BLaER1 treated with 17β-estradiol and CSF1 and Interleukin-3, amounts not matched to agents 10 nM and 100 nM (cell line): ENCODE measurements at regions not wholly inside any gene's neighbourhood (a gene's known extent, or its start where the extent isn't known, plus 50 kb on each side); places are given as distances from the start of the nearest gene placed in this dataset.

Source experiments
- H3K27ac ChIP-seq, 11 experiments: shearing (Covaris generic); formaldehyde crosslinking; 2 replicates each; pipeline ENCODE4 v1.8.1; 2022
- H3K27me3 ChIP-seq, 11 experiments: shearing (Covaris generic); formaldehyde crosslinking; 2 replicates each; pipeline ENCODE4 v1.8.1; 2022
- H3K36me3 ChIP-seq, 11 experiments: shearing (Covaris generic); formaldehyde crosslinking; 2 replicates each; pipeline ENCODE4 v1.8.1; 2022
- H3K4me1 ChIP-seq, 10 experiments: shearing (Covaris generic); formaldehyde crosslinking; 2 replicates each; pipeline ENCODE4 v1.8.1; 2022
- H3K4me2 ChIP-seq, 11 experiments: shearing (Covaris generic); formaldehyde crosslinking; 2 replicates each; pipeline ENCODE4 v1.8.1; 2022
- H3K4me3 ChIP-seq, 10 experiments: shearing (Covaris generic); formaldehyde crosslinking; 2 replicates each; pipeline ENCODE4 v1.8.1; 2022
- H3K9ac ChIP-seq, 11 experiments: shearing (Covaris generic); formaldehyde crosslinking; 2 replicates each; pipeline ENCODE4 v1.8.1; 2022
- H3K9me3 ChIP-seq, 11 experiments: shearing (Covaris generic); formaldehyde crosslinking; replicated peaks in 1 of 11; 2 replicates each; pipeline ENCODE4 v1.8.1; 2022
- H4K20me1 ChIP-seq, 11 experiments: shearing (Covaris generic); formaldehyde crosslinking; 2 replicates each; pipeline ENCODE4 v1.8.1; 2022
- Cebpa-rat ChIP-seq, 11 experiments: shearing (Covaris generic); IDR thresholded peaks; 2 replicates each; pipeline ENCODE4 v1.8.1; 2022

DNA sequence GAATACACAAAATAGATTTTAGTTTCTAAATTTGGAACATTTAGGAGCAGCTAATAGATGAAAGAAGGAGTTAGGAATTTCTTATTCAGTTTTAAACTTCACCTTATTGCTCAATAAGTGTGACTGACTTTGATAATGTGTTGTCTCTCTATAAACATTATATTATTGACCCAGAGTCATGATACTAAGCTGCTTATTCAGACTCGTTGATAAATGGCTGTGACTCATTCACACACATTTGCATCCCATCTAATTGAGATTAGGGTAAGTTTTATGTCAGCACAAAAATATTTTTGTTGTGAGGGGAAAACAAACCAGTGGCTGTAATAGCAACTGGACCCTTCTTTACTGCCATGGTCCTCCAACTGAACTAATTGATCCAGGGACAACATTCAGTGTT is 137.6 kb downstream of the GOLIM4 start:
- Histone ChIP-seq H3K9me3 (no peaks in the 10 kb centered on the region), H4K20me1 (no peaks in the 10 kb centered on the region), H3K4me3 (no peak overlapping the region), H3K27ac (no peak overlapping the region), H3K27me3 (no peaks in the 10 kb centered on the region), H3K36me3 (no peaks in the 10 kb centered on the region), H3K4me1 (no peaks in the 10 kb centered on the region), H3K9ac (no peak overlapping the region), H3K4me2 (no peak overlapping the region)
- TF ChIP-seq Cebpa-rat (IDR thresholded peaks at IDR 0.05), result no peak

DNA sequence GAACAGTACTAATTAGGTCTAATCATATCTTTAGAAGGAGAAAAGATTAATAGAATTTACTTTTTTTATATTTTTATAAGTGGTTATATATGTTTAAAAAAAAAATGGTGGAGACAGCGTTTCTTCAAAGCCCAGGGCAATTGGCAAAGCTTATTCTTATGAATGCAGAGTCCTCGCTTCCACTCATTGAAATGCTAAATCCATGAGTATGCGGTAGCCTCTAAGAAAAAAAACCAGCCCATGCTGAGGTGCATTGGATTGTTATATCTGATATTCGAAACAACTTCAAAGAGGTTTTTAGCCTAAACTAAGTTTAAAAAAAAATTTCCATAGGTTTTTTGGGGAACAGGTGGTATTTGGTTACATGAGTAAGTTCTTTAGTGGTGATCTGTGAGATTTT is 142.8 kb downstream of the GOLIM4 start:
- Histone ChIP-seq H3K27ac (no peak overlapping the region), H3K36me3 (no peaks in the 10 kb centered on the region), H3K4me1 (no peaks in the 10 kb centered on the region), H3K4me3 (no peak overlapping the region), H3K9ac (no peak overlapping the region), H3K27me3 (peaks cover 0 to 15% (median 0%) of the 10 kb centered on the region in 11 experiments; a peak in 2 of 22 replicates), H3K9me3 (peaks cover 0 to 10% (median 0%) of the 10 kb centered on the region in 11 experiments; a peak in 5 of 22 replicates), H4K20me1 (no peaks in the 10 kb centered on the region), H3K4me2 (no peak overlapping the region)
- TF ChIP-seq Cebpa-rat (IDR thresholded peaks at IDR 0.05), result no peak

- no peak; a peak in 1 of 22 replicates for TF ChIP-seq Cebpa-rat (IDR thresholded peaks at IDR 0.05)
- H3K27me3 ChIP-seq, result peaks cover 0 to 34% (median 0%) of the 10 kb centered on the region in 11 experiments; a peak in 2 of 22 replicates
- H3K4me2 ChIP-seq, result no peak overlapping the region
- H3K9me3 ChIP-seq, result peaks cover 0 to 17% (median 0%) of the 10 kb centered on the region in 11 experiments; a peak in 5 of 22 replicates
- H3K4me1 ChIP-seq, result no peaks in the 10 kb centered on the region
- no peak overlapping the region for H3K9ac ChIP-seq
- H3K4me3 ChIP-seq, result no peak overlapping the region
- no peaks in the 10 kb centered on the region for H4K20me1 ChIP-seq
- H3K36me3 ChIP-seq, result no peaks in the 10 kb centered on the region
- H3K27ac ChIP-seq, result no peak overlapping the region
These were observed 145.5 kb downstream of the GOLIM4 start for GRCh38 chr3:167950212-167950611.

DNA sequence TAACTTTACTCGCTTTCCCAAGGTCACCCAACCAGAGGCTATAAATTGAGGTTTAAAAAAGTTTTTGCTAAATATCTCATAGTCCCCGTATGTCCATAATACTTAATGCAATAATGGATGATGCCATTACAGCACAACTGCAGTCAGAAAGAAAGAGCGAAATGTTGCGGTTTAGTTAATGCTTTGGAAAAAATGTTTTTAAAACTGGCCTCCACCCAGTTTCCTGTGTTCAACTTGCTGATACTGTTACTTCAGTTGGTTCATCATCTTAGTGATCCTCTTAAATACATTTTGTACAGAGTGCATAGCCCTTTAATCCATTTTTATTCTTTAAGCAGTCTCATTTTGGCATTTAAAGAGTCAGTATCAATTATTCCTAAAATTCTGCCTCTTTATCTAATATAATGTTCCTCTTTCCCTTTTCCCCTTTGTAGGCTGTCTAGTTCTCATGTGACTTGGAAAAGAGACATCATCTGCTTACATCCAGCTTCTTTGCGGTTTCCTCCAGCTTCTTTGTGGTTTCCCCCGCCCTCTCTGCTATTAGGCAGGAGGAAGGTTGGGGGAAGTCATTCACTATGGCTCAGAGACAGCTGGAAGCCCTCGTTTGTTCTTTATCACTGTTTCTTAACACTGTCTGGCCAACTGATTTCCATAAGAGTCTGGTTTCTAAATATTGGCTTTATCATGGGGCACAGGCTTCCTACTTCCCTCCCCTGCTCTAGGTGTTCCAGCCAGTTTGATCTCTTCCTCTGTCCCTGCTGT is 154.3 kb downstream of the GOLIM4 start:
- peak overlapping the region in 9 of 11 experiments; percentile 36 to 70 (median 55); a peak in 18 of 22 replicates for H3K27ac ChIP-seq
- H3K9me3 ChIP-seq, result peaks cover 0 to 6% (median 0%) of the 10 kb centered on the region in 11 experiments; a peak in 3 of 22 replicates
- H3K27me3 ChIP-seq, result peaks cover 0 to 68% (median 0%) of the 10 kb centered on the region in 11 experiments; a peak in 7 of 22 replicates
- no peak; a peak in 2 of 22 replicates for TF ChIP-seq Cebpa-rat (IDR thresholded peaks at IDR 0.05)
- no peak overlapping the region for H3K4me3 ChIP-seq
- H3K9ac ChIP-seq, result peak overlapping the region in 2 of 11 experiments; percentile 0 to 1; a peak in 5 of 22 replicates
- H3K4me2 ChIP-seq, result peak overlapping the region; percentile 39 to 88 (median 63)
- H4K20me1 ChIP-seq, result peaks cover 0 to 8% (median 0%) of the 10 kb centered on the region in 11 experiments; a peak in 2 of 22 replicates
- H3K4me1 ChIP-seq, result peaks cover 20 to 49% (median 25%) of the 10 kb centered on the region in 10 experiments
- H3K36me3 ChIP-seq, result no peaks in the 10 kb centered on the region

DNA sequence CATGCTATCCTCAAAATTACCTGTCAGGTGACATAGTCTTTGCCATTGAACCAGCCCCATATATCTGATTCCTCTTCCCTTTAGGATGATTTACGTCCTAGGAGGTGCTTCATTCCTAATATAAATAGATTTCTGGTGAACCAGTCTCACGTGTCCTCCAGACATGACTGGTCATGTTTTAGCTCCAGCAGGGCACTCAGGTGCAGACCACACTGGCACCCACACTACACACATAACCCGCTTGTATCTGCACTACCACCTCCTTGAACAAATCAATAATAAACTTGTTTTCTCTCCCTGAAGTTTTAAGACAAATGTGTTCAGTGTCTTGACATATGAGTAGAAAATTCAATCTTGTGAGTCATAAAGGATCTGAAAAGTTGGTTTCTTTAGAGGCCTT is 155.5 kb downstream of the GOLIM4 start:
- H3K36me3 ChIP-seq, result no peaks in the 10 kb centered on the region
- peaks cover 0 to 6% (median 0%) of the 10 kb centered on the region in 11 experiments; a peak in 3 of 22 replicates for H3K9me3 ChIP-seq
- H3K27ac ChIP-seq, result peak overlapping the region in 4 of 11 experiments; percentile 16 to 55 (median 48); a peak in 5 of 22 replicates
- H4K20me1 ChIP-seq, result peaks cover 0 to 8% (median 0%) of the 10 kb centered on the region in 11 experiments; a peak in 2 of 22 replicates
- H3K4me3 ChIP-seq, result no peak overlapping the region
- peaks cover 0 to 74% (median 0%) of the 10 kb centered on the region in 11 experiments; a peak in 7 of 22 replicates for H3K27me3 ChIP-seq
- peak overlapping the region in 8 of 11 experiments; percentile 6 to 88 (median 68); a peak in 13 of 22 replicates for H3K4me2 ChIP-seq
- H3K4me1 ChIP-seq, result peaks cover 20 to 50% (median 25%) of the 10 kb centered on the region in 10 experiments
- no peak for TF ChIP-seq Cebpa-rat (IDR thresholded peaks at IDR 0.05)
- H3K9ac ChIP-seq, result no peak overlapping the region

DNA sequence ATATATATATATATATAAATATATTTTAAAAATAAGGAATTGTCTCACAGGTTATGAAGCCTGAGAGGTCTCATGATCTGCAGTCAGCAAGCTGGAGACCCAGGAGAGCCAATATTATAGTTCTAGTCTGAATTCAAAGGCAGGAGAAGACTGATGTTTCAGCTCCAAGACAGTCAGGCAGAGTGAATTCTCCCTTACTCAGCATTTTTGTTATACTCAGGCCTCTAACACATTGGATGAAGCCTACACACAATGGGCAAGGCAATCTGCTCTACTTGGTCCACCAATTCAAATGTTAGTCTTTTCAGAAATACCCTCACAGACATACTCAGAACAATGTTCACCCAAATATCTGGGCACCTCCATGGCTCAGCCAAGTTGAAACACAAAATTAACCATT is 157.2 kb downstream of the GOLIM4 start:
- Histone ChIP-seq H3K9ac (no peak overlapping the region), H3K4me2 (no peak overlapping the region), H3K4me3 (no peak overlapping the region), H3K36me3 (no peaks in the 10 kb centered on the region), H4K20me1 (peaks cover 0 to 8% (median 0%) of the 10 kb centered on the region in 11 experiments; a peak in 2 of 22 replicates), H3K4me1 (peaks cover 20 to 50% (median 25%) of the 10 kb centered on the region in 10 experiments), H3K9me3 (peaks cover 0 to 6% (median 0%) of the 10 kb centered on the region in 11 experiments; a peak in 3 of 22 replicates), H3K27me3 (peaks cover 0 to 70% (median 0%) of the 10 kb centered on the region in 11 experiments; a peak in 7 of 22 replicates), H3K27ac (no peak overlapping the region)
- TF ChIP-seq Cebpa-rat (IDR thresholded peaks at IDR 0.05), result no peak

DNA sequence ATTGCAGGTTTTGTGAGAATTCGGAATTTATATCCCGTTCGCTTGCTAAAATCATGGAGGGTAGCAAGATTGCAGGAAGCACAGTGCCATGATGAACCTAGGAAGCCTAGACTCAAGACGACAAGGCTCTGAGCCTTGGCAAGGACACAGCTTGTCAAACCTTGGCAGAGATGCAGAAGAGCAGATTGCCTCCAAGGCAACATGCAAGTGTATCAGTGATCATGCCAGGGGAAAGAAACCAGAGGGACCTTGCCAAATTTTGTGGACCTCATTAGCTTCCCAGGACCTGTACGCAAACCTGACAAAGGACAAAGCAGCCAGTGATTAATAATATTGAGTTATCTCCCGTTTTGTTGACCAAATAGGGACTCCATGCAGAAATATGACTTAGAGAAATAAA is 159.7 kb downstream of the GOLIM4 start:
- H3K27me3 ChIP-seq, result peaks cover 0 to 67% (median 0%) of the 10 kb centered on the region in 11 experiments; a peak in 6 of 22 replicates
- peaks cover 0 to 6% (median 0%) of the 10 kb centered on the region in 11 experiments; a peak in 3 of 22 replicates for H3K9me3 ChIP-seq
- TF ChIP-seq Cebpa-rat (IDR thresholded peaks at IDR 0.05), result no peak

DNA sequence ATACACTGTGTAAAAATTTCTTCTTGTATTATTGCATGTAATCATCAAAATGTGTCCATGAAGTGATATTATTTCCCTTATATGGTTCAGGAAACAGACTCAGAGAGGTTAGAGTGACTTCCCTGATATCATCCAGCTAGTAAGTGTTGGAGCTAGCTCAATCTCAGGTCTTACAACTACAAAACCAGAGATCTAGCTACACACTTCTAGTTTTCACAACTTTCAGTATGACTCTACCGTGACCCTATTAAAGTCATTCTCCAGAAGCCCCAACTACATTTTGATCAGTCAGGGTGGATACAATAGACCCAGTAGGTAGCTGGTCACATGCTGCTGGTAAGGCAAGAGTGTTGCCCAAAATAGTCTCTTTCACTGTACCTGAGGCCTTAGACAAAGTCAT is 165.3 kb downstream of the GOLIM4 start:
- TF ChIP-seq Cebpa-rat (IDR thresholded peaks at IDR 0.05), result no peak
- Histone ChIP-seq H3K36me3 (no peaks in the 10 kb centered on the region), H3K4me2 (no peak overlapping the region), H3K27me3 (peaks cover 0 to 32% (median 0%) of the 10 kb centered on the region in 11 experiments; a peak in 4 of 22 replicates), H3K9ac (no peak overlapping the region), H3K4me1 (no peaks in the 10 kb centered on the region), H3K9me3 (no peaks in the 10 kb centered on the region), H3K4me3 (no peak overlapping the region), H4K20me1 (no peaks in the 10 kb centered on the region), H3K27ac (no peak overlapping the region)

More for the DNA sequence above, 159.7 kb downstream of the GOLIM4 start:
- H3K4me3 ChIP-seq, result no peak overlapping the region
- H3K27ac ChIP-seq, result no peak overlapping the region
- 0 out of 22 replicates have a peak, but pooled peaks cover 0 to under 1% (median 0%) of the 10 kb centered on the region in 11 experiments for H4K20me1 ChIP-seq
- no peak overlapping the region for H3K9ac ChIP-seq
- H3K36me3 ChIP-seq, result no peaks in the 10 kb centered on the region
- peaks cover 5 to 31% (median 8%) of the 10 kb centered on the region in 10 experiments for H3K4me1 ChIP-seq
- no peak overlapping the region for H3K4me2 ChIP-seq

GRCh38 chr3:167929968-167930367 is 165.8 kb downstream of the GOLIM4 start:
- no peak overlapping the region for H3K27ac ChIP-seq
- H3K9me3 ChIP-seq, result no peaks in the 10 kb centered on the region
- peaks cover 0 to 28% (median 0%) of the 10 kb centered on the region in 11 experiments; a peak in 4 of 22 replicates for H3K27me3 ChIP-seq
- no peak overlapping the region for H3K9ac ChIP-seq
- no peaks in the 10 kb centered on the region for H3K4me1 ChIP-seq
- H3K36me3 ChIP-seq, result no peaks in the 10 kb centered on the region
- no peaks in the 10 kb centered on the region for H4K20me1 ChIP-seq
- no peak overlapping the region for H3K4me3 ChIP-seq
- TF ChIP-seq Cebpa-rat (IDR thresholded peaks at IDR 0.05), result no peak
- H3K4me2 ChIP-seq, result no peak overlapping the region
